ENCODE measurements at regions not wholly inside any gene's neighbourhood (a gene's known extent, or its start where the extent isn't known, plus 50 kb on each side); places are given as distances from the start of the nearest gene placed in this dataset.
"Not testable (repeated sequence)": the region's sequence is repeated elsewhere in the genome, so short reads cannot be mapped to it uniquely, and the experiment has no call there.

GRCh38 chr12:87194389-87194788 is 834.8 kb downstream of the C12orf50 start:
- TF ChIP-seq CTCF, EZH2phosphoT487 (IDR thresholded peaks at IDR 0.05): not testable (repeated sequence)
